NB4 (cell line): ENCODE measurements at regions not wholly inside any gene's neighbourhood (a gene's known extent, or its start where the extent isn't known, plus 50 kb on each side); places are given as distances from the start of the nearest gene placed in this dataset.

Experiments used
- CTCF ChIP-seq: IDR thresholded peaks from one replicate; pipeline ENCODE4 v1.5.1; 2012; ENCODE audit warnings: low read depth, low read length
- POLR2A ChIP-seq: IDR thresholded peaks from 2 replicates; pipeline ENCODE4 v1.6.1; 2011; ENCODE audit warnings: mild to moderate bottlenecking; ENCODE audit not compliant: insufficient read length; ENCODE audit errors: extremely low read depth

GRCh38 chr7:110519851-110520250 lies 571.1 kb upstream of the LRRN3 start:
- TF ChIP-seq POLR2A, result no peak
- TF ChIP-seq CTCF, result no peak
